Jurkat, Clone E6-1 (cell line): ENCODE measurements at regions not wholly inside any gene's neighbourhood (a gene's known extent, or its start where the extent isn't known, plus 50 kb on each side); places are given as distances from the start of the nearest gene placed in this dataset.
A peak's percentile ranks its signal among the peaks of the same experiment; 100 is the strongest.
"Not testable (repeated sequence)": the region's sequence is repeated elsewhere in the genome, so short reads cannot be mapped to it uniquely, and the experiment has no call there.

Experiments used
- DNase-seq: peaks from one replicate; pipeline ENCODE4 v3.0.0-alpha.2; 2011; ENCODE audit warnings: low read depth, low spot score
- H3K4me3 ChIP-seq: 2 replicates; pipeline ENCODE4 v1.5.1; 2011; ENCODE audit warnings: mild to moderate bottlenecking, low read length, control low read depth, moderate library complexity

DNA sequence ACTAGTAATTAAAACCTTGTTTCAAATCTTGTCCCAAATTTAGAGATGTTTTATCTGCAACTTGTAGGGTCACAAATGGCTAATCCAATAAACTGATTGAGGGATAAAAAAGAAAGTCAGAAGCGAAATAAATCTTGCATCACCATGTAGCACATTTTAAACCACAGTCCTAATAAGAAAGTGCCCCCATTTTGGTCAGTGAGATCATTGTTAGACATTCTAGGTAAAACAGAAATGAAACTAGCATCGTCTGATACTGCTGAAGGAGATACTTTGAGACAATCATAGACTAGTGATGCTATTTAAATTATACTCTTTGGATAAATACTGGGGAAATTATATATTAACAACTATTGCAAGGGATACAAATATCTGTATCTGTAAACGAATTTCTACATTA lies 247.9 kb downstream of the AMY1C start:
- no peak overlapping the region for H3K4me3 ChIP-seq
- no peak for DNase-seq

DNA sequence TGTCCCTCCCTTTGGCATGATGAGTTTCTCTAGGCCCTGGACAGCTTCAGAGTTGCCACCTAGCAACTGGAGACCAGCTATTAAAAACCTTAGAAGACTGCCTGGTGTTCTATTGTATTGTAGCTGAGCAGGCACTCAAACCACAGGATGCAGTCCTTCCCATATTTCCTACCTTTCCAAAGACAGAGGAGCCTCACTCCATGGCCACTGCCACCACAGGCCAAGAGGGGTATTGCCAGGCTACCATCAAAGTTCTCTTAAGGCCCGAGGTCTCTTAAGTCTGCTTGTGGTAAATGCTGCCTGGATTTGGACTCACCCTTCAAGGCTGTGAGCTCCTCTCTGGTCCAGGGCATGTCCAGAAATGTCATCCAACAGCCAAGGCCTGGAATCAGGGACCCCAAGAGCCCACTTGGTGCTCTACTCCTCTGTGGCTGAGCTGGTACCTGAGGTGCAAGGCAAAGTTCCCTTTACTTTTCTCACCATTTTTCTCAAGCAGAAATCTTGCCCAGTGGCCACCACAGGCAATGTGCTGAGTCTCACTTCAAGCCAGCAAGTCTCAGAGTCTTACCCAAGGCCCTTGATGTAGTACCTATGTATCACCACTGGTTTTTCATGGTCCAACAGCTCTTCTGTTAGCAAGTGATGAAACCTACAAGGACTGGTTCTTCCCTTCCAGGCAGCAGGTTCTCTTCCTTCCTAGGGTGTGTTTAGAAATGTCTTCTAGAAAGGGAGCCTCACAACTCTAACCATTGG lies 269.4 kb downstream of the AMY1C start:
- DNase-seq = no peak
- H3K4me3 ChIP-seq = no peak overlapping the region

DNA sequence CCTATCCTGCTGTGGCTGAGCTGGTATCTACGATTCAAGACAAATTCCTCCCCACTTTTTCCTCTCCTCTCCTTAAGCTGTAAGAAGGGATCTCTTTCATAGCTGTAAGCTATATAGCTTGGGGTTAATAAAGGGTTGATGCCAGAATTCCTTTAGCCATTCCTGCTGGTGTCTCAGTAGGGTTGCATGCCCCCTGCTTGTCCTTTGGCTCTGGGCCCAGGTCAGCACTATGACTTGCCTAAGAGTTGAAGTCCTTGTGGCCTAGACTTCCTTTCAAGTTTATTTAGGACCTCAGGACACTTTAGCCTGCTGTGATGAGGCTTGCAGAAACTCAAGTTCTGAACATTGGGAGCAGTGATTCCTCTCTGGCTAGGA lies 270.0 kb downstream of the AMY1C start:
- H3K4me3 ChIP-seq = no peak overlapping the region
- no peak for DNase-seq

DNA sequence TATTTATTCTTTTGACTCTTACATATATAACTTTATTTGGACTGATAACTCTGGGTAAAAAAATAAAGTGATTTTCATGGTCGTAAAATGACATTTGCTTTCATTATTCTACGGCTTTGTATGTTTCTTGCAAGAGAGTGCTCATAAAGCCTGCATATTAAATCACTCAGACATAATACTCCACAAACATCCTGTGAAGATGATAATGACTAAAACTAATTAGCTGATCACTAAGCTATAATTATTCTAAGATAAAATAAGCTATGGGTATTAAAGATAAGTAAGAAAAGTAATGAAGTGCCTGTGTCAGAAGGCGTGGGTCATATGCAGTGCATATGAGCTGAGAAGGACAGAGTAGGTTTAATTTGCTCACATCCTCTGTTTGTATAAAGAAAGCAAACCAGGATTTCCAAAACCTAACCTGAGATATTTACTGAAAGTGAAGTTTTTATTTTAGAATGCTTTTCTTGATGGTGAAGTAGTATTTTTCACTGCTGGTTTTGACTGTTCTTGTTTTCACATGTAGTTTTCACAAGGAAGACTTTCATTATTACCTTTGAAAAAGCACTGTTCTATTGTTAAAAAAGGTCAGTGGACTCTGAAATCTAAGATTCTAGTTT lies 278.8 kb downstream of the AMY1C start:
- DNase-seq = no peak
- no peak overlapping the region for H3K4me3 ChIP-seq

DNA sequence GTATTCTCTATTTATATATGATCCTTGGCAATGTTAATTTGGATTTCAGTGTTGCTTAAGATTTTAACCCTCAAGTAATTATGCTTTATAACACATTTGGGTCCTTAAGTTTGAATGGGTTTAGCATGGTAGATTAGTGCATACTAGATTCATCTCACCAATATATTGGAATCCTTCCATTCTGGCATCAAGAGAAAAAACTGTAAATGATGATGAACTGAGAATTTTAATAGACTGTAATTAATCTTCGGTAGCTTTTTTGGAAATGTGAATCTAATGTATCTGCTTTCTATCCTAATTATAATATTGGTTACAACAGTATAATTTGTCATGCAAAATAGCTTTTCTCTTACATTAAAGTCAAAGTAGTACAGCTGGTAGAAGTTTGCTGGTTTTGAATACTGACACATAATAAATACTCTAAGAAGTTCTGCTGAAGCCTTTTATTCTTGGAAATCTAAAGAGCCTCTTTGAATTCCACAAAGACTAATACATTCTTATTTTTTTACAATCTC lies 279.8 kb downstream of the AMY1C start:
- no peak for DNase-seq
- H3K4me3 ChIP-seq = no peak overlapping the region

- H3K4me3 ChIP-seq = no peak overlapping the region
- no peak for DNase-seq
Measured at GRCh38 chr1:104056786-104057185, 307.1 kb downstream of the AMY1C start.

GRCh38 chr1:104057219-104057898 lies 307.7 kb downstream of the AMY1C start:
- H3K4me3 ChIP-seq = not testable (repeated sequence)
- peak; percentile 4 for DNase-seq

- not testable (repeated sequence) for DNase-seq, H3K4me3 ChIP-seq
Measured at GRCh38 chr1:104061637-104062036, 311.9 kb downstream of the AMY1C start.

DNA sequence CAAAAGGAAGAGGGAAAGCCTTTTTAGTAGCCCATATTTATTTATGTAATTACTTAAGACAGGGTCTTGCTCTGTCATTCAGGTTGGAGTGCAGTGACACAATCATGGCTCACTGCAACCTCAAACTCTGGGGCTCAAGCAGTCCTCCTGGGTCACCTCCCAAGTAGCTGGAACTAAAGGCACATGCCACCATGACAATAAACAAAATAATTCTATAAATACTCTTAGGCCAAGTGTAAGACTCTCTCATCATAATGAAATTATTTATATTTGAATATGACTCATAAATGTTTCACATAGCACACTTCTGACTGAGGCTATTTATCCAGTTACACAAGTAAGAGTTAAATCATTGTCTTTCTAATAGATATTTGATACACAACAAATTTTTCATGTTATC lies 314.7 kb downstream of the AMY1C start:
- no peak for DNase-seq

GRCh38 chr1:104072915-104073371 lies 323.2 kb downstream of the AMY1C start:
- no peak overlapping the region for H3K4me3 ChIP-seq
- no peak for DNase-seq

More for the DNA sequence above, 314.7 kb downstream of the AMY1C start:
- H3K4me3 ChIP-seq = no peak overlapping the region

- DNase-seq = no peak
- no peak overlapping the region for H3K4me3 ChIP-seq
Measured at GRCh38 chr1:104073463-104073902, 323.8 kb downstream of the AMY1C start.

GRCh38 chr1:104082221-104082620 lies 332.5 kb downstream of the AMY1C start:
- no peak overlapping the region for H3K4me3 ChIP-seq
- no peak for DNase-seq

DNA sequence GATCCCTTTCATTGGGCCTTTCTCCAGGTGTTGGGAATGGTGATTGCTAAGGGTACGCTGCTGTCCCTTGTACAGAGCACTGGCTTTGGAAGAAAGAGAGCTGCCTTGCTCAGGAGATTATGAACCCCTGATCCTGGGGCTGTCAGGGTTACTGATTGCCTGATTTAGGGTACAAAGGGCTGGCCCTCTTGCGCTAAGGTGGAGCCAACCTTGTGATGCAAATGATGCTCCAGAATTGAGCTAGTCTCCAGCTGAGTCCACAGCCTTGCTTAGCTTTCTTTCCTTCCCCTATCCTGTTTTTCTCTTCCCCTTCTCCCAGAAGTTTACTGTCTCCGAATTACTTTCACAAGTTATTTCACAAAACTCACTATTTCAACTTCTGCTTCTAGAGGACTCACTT lies 334.7 kb downstream of the AMY1C start:
- H3K4me3 ChIP-seq = no peak overlapping the region
- DNase-seq = no peak

DNA sequence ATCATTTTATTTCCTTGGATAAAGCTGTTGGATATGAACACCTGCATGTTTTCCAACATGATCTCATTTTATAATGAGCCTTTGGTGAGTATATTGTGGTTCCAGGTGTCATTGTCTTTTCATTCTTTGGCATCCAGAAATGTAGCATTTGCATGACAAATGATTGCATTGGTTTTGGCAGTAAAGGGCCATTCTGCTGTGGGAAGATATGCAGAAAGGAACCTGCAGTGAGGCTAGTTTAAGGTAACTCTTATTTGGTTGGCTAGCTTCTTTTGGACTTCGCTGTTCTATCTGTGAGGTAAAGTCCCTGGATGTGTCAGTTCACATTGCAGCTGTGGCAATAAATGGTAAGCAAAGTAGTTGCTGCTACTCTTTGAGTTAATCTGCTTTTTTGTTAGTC lies 343.0 kb downstream of the AMY1C start:
- no peak overlapping the region for H3K4me3 ChIP-seq
- no peak for DNase-seq

DNA sequence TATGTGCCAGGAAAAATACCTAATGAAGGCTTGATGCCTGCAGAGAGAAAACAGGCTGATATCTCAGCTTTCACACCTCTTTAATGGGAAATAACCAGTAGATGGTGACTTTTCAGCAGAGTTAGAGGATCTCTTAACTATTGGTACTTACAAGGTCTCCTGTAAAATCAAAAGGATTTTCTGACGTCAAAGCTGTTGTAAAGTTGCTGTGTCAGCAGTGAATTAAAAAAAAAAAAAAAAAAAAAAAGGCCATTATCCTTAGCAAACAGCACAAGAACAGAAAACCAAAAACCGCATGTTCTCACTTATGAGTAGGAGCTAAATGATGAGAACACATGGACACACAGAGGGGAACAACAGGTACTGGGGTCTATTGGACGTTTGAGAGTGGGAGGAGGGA lies 349.1 kb downstream of the AMY1C start:
- DNase-seq = no peak

GRCh38 chr1:104100115-104100514 lies 350.4 kb downstream of the AMY1C start:
- no peak overlapping the region for H3K4me3 ChIP-seq
- no peak for DNase-seq

More for the DNA sequence above, 349.1 kb downstream of the AMY1C start:
- H3K4me3 ChIP-seq = no peak overlapping the region

- DNase-seq = no peak
Measured at GRCh38 chr1:104105465-104105864, 355.8 kb downstream of the AMY1C start.

DNA sequence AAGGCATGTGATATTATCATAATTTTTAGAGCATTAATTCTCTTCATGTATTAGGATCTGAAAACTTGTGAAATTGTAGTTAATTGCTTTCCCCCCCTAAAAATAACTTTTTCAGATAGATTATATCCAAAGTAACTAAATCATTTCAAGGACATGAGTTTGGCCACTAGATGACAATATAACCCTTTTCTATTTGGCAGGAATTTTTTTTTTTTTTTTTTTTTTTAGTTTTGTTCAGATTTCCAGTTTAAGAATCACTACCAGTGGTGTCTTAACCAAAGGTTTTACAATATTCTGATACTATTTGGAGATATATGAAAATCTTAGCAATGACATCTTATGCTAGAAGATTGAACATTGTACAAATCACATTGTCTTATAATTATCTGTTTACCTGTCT lies 370.8 kb downstream of the AMY1C start:
- H3K4me3 ChIP-seq = no peak overlapping the region
- no peak for DNase-seq

More at GRCh38 chr1:104105465-104105864, 355.8 kb downstream of the AMY1C start:
- H3K4me3 ChIP-seq = no peak overlapping the region

- DNase-seq = no peak
- H3K4me3 ChIP-seq = no peak overlapping the region
Measured at GRCh38 chr1:104121271-104121670, 371.6 kb downstream of the AMY1C start.

DNA sequence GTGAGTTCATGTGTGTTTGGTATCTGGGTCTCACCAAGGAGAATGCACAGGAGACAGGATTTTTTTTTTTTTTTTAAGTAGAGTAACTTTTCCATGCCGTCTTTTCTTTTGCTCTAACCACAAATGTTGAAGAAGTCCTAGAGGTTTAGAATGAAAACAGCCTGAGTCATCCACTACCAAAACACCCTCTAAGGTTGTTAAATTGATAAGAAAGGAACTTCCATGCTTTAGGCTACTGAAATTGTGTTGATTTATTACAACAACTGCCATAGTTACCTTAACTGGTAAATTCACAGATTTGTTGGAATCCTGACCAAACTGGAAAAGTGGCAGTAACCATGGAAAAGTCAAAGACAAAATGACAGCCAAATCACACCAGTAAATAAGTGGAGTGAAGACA lies 375.6 kb downstream of the AMY1C start:
- H3K4me3 ChIP-seq = no peak overlapping the region
- no peak for DNase-seq
